22Rv1 (cell line): ENCODE measurements at regions not wholly inside any gene's neighbourhood (a gene's known extent, or its start where the extent isn't known, plus 50 kb on each side); places are given as distances from the start of the nearest gene placed in this dataset.

Experiments used
- CTCF ChIP-seq: fragments of 450-650 bp; IDR thresholded peaks from 2 replicates; pipeline ENCODE4 v1.5.1; 2017; ENCODE audit warnings: mild to moderate bottlenecking
- ZFX ChIP-seq: fragments of 450-650 bp; IDR thresholded peaks from 2 replicates; pipeline ENCODE4 v1.6.1; 2017; ENCODE audit warnings: antibody characterized with exemption, borderline replicate concordance

GRCh38 chr5:174307656-174308271 is 262.3 kb downstream of the NSG2 start:
- TF ChIP-seq CTCF (no peak), ZFX (no peak)
